ENCODE measurements at regions not wholly inside any gene's neighbourhood (a gene's known extent, or its start where the extent isn't known, plus 50 kb on each side); places are given as distances from the start of the nearest gene placed in this dataset.

GRCh38 chr14:22155571-22155970, 433.5 kb downstream of the DAD1 start:
- Histone ChIP-seq H3K36me3 (ENCODE audit: control insufficient read depth in 2 of 2, insufficient read depth in 2 of 2, low read length in 1 of 2) (no peaks in the 10 kb centered on the region), H3K27me3 (ENCODE audit: control insufficient read depth in 2 of 2, insufficient read depth in 1 of 2, low read length in 1 of 2) (no peaks in the 10 kb centered on the region), H3K4me1 (ENCODE audit: control insufficient read depth in 2 of 2, insufficient read depth in 2 of 2, low read length in 2 of 2) (peaks cover 9 to 22% of the 10 kb centered on the region in 2 donors), H3K27ac (ENCODE audit: low read depth in 1 of 2, low read length in 1 of 2) (no peak overlapping the region), H3K4me3 (ENCODE audit: low read length in 2 of 2) (no peak overlapping the region), H3K9me3 (ENCODE audit: control insufficient read depth in 2 of 2, insufficient read depth in 1 of 2, low read length in 1 of 2) (no peaks in the 10 kb centered on the region)
- 97% methylated on average over 2 of the region's 2 CpGs for WGBS
- no peak for DNase-seq (ENCODE audit: low read depth in 6 of 9, low spot score in 9 of 9)

GRCh38 chr14:22152903-22153302, 436.1 kb downstream of the DAD1 start:
- Histone ChIP-seq H3K27ac (ENCODE audit: low read depth in 1 of 2, low read length in 1 of 2) (no peak overlapping the region), H3K9me3 (ENCODE audit: control insufficient read depth in 2 of 2, insufficient read depth in 1 of 2, low read length in 1 of 2) (no peaks in the 10 kb centered on the region)
- DNase-seq (ENCODE audit: low read depth in 6 of 9, low spot score in 9 of 9): peak in 1 of 9 donors; percentile 53

GRCh38 chr14:22152161-22152870, 436.7 kb downstream of the DAD1 start:
- Histone ChIP-seq H3K9me3 (ENCODE audit: control insufficient read depth in 2 of 2, insufficient read depth in 1 of 2, low read length in 1 of 2) (no peaks in the 10 kb centered on the region), H3K4me1 (ENCODE audit: control insufficient read depth in 2 of 2, insufficient read depth in 2 of 2, low read length in 2 of 2) (peaks cover 5 to 16% of the 10 kb centered on the region in 2 donors), H3K27me3 (ENCODE audit: control insufficient read depth in 2 of 2, insufficient read depth in 1 of 2, low read length in 1 of 2) (no peaks in the 10 kb centered on the region), H3K4me3 (ENCODE audit: low read length in 2 of 2) (no peak overlapping the region), H3K27ac (ENCODE audit: low read depth in 1 of 2, low read length in 1 of 2) (no peak overlapping the region), H3K36me3 (ENCODE audit: control insufficient read depth in 2 of 2, insufficient read depth in 2 of 2, low read length in 1 of 2) (no peaks in the 10 kb centered on the region)
- DNase-seq (ENCODE audit: low read depth in 6 of 9, low spot score in 9 of 9): no peak
- WGBS: 94% methylated on average over 3 of the region's 3 CpGs

More at GRCh38 chr14:22152903-22153302, 436.1 kb downstream of the DAD1 start:
- Histone ChIP-seq H3K4me1 (ENCODE audit: control insufficient read depth in 2 of 2, insufficient read depth in 2 of 2, low read length in 2 of 2) (peaks cover 5 to 14% of the 10 kb centered on the region in 2 donors), H3K36me3 (ENCODE audit: control insufficient read depth in 2 of 2, insufficient read depth in 2 of 2, low read length in 1 of 2) (no peaks in the 10 kb centered on the region), H3K4me3 (ENCODE audit: low read length in 2 of 2) (no peak overlapping the region), H3K27me3 (ENCODE audit: control insufficient read depth in 2 of 2, insufficient read depth in 1 of 2, low read length in 1 of 2) (no peaks in the 10 kb centered on the region)

DNA sequence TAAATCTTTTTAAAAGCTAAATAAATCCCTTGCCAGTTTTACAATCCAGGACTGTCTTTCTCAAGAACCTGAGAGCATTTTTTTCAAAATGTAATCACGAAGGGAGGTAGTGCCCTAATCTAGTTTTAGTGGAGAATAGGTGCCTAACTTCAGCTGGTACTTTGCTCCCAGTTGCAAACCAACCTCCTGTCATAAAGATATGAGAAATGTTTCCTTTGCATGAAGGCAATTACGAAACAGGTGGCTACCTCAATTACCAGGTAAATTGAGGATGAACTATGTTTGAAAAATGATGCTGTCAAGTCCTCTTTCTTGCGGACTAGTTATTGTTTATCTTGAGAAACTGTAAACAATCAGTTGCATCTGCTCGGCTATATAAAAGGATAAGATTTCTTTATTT, 437.9 kb downstream of the DAD1 start:
- peaks cover 5 to 16% of the 10 kb centered on the region in 2 donors for H3K4me1 ChIP-seq (ENCODE audit: control insufficient read depth in 2 of 2, insufficient read depth in 2 of 2, low read length in 2 of 2)
- no peaks in the 10 kb centered on the region for H3K36me3 ChIP-seq (ENCODE audit: control insufficient read depth in 2 of 2, insufficient read depth in 2 of 2, low read length in 1 of 2)
- H3K9me3 ChIP-seq (ENCODE audit: control insufficient read depth in 2 of 2, insufficient read depth in 1 of 2, low read length in 1 of 2): no peaks in the 10 kb centered on the region
- DNase-seq (ENCODE audit: low read depth in 6 of 9, low spot score in 9 of 9): no peak
- H3K27me3 ChIP-seq (ENCODE audit: control insufficient read depth in 2 of 2, insufficient read depth in 1 of 2, low read length in 1 of 2): no peaks in the 10 kb centered on the region
- no peak overlapping the region for H3K27ac ChIP-seq (ENCODE audit: low read depth in 1 of 2, low read length in 1 of 2)
- H3K4me3 ChIP-seq (ENCODE audit: low read length in 2 of 2): no peak overlapping the region
- WGBS: 95% methylated on average over 4 of the region's 4 CpGs

- Histone ChIP-seq H3K36me3 (ENCODE audit: control insufficient read depth in 2 of 2, insufficient read depth in 2 of 2, low read length in 1 of 2) (no peaks in the 10 kb centered on the region), H3K27ac (ENCODE audit: low read depth in 1 of 2, low read length in 1 of 2) (no peak overlapping the region), H3K4me1 (ENCODE audit: control insufficient read depth in 2 of 2, insufficient read depth in 2 of 2, low read length in 2 of 2) (peaks cover 5 to 16% of the 10 kb centered on the region in 2 donors), H3K27me3 (ENCODE audit: control insufficient read depth in 2 of 2, insufficient read depth in 1 of 2, low read length in 1 of 2) (no peaks in the 10 kb centered on the region), H3K9me3 (ENCODE audit: control insufficient read depth in 2 of 2, insufficient read depth in 1 of 2, low read length in 1 of 2) (no peaks in the 10 kb centered on the region), H3K4me3 (ENCODE audit: low read length in 2 of 2) (no peak overlapping the region)
- DNase-seq (ENCODE audit: low read depth in 6 of 9, low spot score in 9 of 9): no peak
- WGBS: 97% methylated on average over 3 of the region's 3 CpGs
These were observed 440.0 kb downstream of the DAD1 start for GRCh38 chr14:22149058-22149457.

DNA sequence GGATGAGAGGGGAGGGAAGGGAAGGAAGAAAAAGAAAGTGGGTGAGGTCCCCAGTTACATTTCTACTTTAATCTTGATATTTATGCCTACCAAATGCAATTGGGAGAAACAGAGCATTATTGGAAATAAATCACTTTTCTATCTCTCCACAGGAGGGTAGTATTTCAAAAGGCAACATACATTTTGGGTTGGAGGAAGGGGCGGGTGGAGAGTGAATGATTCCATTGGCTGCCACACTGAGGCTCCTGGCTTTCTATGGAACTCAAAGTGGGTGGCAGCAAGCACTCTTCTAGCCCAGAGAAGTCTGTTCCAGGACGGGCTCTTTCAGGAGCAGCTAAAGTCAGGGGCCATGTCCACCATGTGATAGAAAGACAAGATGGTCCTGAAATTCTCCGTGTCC, 441.3 kb downstream of the DAD1 start:
- Histone ChIP-seq H3K27me3 (ENCODE audit: control insufficient read depth in 2 of 2, insufficient read depth in 1 of 2, low read length in 1 of 2) (no peaks in the 10 kb centered on the region), H3K4me1 (ENCODE audit: control insufficient read depth in 2 of 2, insufficient read depth in 2 of 2, low read length in 2 of 2) (peaks cover 3 to 13% of the 10 kb centered on the region in 2 donors), H3K4me3 (ENCODE audit: low read length in 2 of 2) (peak overlapping the region in 1 of 2 donors; percentile 14), H3K27ac (ENCODE audit: low read depth in 1 of 2, low read length in 1 of 2) (no peak overlapping the region), H3K9me3 (ENCODE audit: control insufficient read depth in 2 of 2, insufficient read depth in 1 of 2, low read length in 1 of 2) (no peaks in the 10 kb centered on the region), H3K36me3 (ENCODE audit: control insufficient read depth in 2 of 2, insufficient read depth in 2 of 2, low read length in 1 of 2) (no peaks in the 10 kb centered on the region)
- peak in 1 of 9 donors; percentile 50 for DNase-seq (ENCODE audit: low read depth in 6 of 9, low spot score in 9 of 9)
- WGBS: 95% methylated on average over 3 of the region's 3 CpGs

DNA sequence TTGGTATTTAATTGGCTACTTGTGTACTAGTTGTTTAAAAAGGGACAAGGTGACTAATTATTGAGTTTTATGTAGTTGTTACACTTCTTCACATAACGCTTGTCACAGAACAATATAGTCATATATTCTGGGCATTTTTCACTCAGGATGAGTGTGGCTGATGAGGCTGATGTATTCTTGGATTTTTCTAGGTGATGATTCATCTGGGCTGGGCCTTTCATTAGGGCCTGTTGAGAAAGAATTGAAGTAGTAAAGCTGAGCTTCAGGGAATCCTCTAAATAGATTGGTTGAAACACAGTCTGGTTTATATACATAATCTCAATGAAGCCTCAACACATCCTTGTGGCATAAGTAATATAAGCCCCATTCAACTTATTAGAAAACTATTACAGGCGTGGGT, 445.7 kb downstream of the DAD1 start:
- Histone ChIP-seq H3K27ac (ENCODE audit: low read depth in 1 of 2, low read length in 1 of 2) (no peak overlapping the region), H3K4me3 (ENCODE audit: low read length in 2 of 2) (no peak overlapping the region), H3K9me3 (ENCODE audit: control insufficient read depth in 2 of 2, insufficient read depth in 1 of 2, low read length in 1 of 2) (no peaks in the 10 kb centered on the region), H3K4me1 (ENCODE audit: control insufficient read depth in 2 of 2, insufficient read depth in 2 of 2, low read length in 2 of 2) (peaks cover 0 to 6% of the 10 kb centered on the region in 2 donors), H3K36me3 (ENCODE audit: control insufficient read depth in 2 of 2, insufficient read depth in 2 of 2, low read length in 1 of 2) (no peaks in the 10 kb centered on the region), H3K27me3 (ENCODE audit: control insufficient read depth in 2 of 2, insufficient read depth in 1 of 2, low read length in 1 of 2) (no peaks in the 10 kb centered on the region)
- no peak for DNase-seq (ENCODE audit: low read depth in 6 of 9, low spot score in 9 of 9)
- 50% methylated on average over 2 of the region's 2 CpGs for WGBS

DNA sequence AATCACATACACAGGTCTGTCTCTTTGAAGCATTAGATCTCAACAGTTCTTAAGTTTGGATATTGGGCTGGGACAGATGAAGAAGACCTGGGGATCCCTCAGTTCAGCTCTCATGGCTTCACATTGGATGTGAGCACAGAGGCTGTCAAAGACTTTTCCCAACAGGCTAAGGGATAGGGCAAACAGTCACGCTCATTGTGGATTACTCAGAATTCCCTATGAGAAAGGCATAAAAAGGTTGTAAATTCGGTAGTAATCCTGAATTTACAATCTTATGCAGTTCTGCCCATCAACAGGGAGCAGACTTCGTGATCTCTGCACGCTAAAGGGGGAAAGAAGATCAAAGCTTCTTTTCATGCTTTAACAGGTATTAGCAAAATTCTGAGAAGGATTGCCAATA, 448.4 kb downstream of the DAD1 start:
- 98% methylated on average over 4 of the region's 4 CpGs for WGBS
- Histone ChIP-seq H3K27ac (ENCODE audit: low read depth in 1 of 2, low read length in 1 of 2) (no peak overlapping the region), H3K36me3 (ENCODE audit: control insufficient read depth in 2 of 2, insufficient read depth in 2 of 2, low read length in 1 of 2) (no peaks in the 10 kb centered on the region), H3K4me3 (ENCODE audit: low read length in 2 of 2) (no peak overlapping the region), H3K4me1 (ENCODE audit: control insufficient read depth in 2 of 2, insufficient read depth in 2 of 2, low read length in 2 of 2) (no peaks in the 10 kb centered on the region), H3K9me3 (ENCODE audit: control insufficient read depth in 2 of 2, insufficient read depth in 1 of 2, low read length in 1 of 2) (no peaks in the 10 kb centered on the region), H3K27me3 (ENCODE audit: control insufficient read depth in 2 of 2, insufficient read depth in 1 of 2, low read length in 1 of 2) (no peaks in the 10 kb centered on the region)
- no peak for DNase-seq (ENCODE audit: low read depth in 6 of 9, low spot score in 9 of 9)

GRCh38 chr14:22131749-22132476, 457.1 kb downstream of the DAD1 start:
- peak in 2 of 9 donors; percentile 52 to 67 for DNase-seq (ENCODE audit: low read depth in 6 of 9, low spot score in 9 of 9)
- WGBS: 80% methylated on average over 4 of the region's 4 CpGs
- no peaks in the 10 kb centered on the region for H3K36me3 ChIP-seq (ENCODE audit: control insufficient read depth in 2 of 2, insufficient read depth in 2 of 2, low read length in 1 of 2)

More at GRCh38 chr14:22131749-22132476, 457.1 kb downstream of the DAD1 start:
- H3K4me1 ChIP-seq (ENCODE audit: control insufficient read depth in 2 of 2, insufficient read depth in 2 of 2, low read length in 2 of 2): peaks cover 0 to 3% of the 10 kb centered on the region in 2 donors
- H3K27ac ChIP-seq (ENCODE audit: low read depth in 1 of 2, low read length in 1 of 2): no peak overlapping the region
- H3K4me3 ChIP-seq (ENCODE audit: low read length in 2 of 2): no peak overlapping the region
- no peaks in the 10 kb centered on the region for H3K27me3 ChIP-seq (ENCODE audit: control insufficient read depth in 2 of 2, insufficient read depth in 1 of 2, low read length in 1 of 2)
- no peaks in the 10 kb centered on the region for H3K9me3 ChIP-seq (ENCODE audit: control insufficient read depth in 2 of 2, insufficient read depth in 1 of 2, low read length in 1 of 2)

Measured in thymus (tissue), 11 donors.